Right lobe of liver (tissue), 6 donors: ENCODE measurements at regions not wholly inside any gene's neighbourhood (a gene's known extent, or its start where the extent isn't known, plus 50 kb on each side); places are given as distances from the start of the nearest gene placed in this dataset.

Experiments used
- ATAC-seq, 4 donors: fragments of 200-7000 bp; cut with Tn5 transposase; one replicate each; pipeline ENCODE4 v1.9.1; 2020; ENCODE audit warnings: mild to moderate bottlenecking in 4 of 4, moderate library complexity in 4 of 4
- DNase-seq, 3 donors: peaks; one replicate each; pipeline ENCODE4 v3.0.0-alpha.2; 2020
- H3K27ac ChIP-seq, 3 donors: fragments of 200-600 bp; one replicate each; pipeline ENCODE4 v1.8.0; 2022
- H3K27me3 ChIP-seq, 2 donors: fragments of 200-600 bp; one replicate each; pipeline ENCODE4 v1.8.0; 2022
- H3K36me3 ChIP-seq, 4 donors: fragments of 200-600 bp; sonication (generic) in 1 of 4; one replicate each; pipeline versions ENCODE4 v1.5.1 to v1.8.0; 2017 to 2022; ENCODE audit warnings: control low read depth in 1 of 4
- H3K4me1 ChIP-seq, 4 donors: fragments of 200-600 bp; sonication (generic) in 1 of 4; one replicate each; pipeline versions ENCODE4 v1.5.1 to v1.8.0; 2017 to 2022; ENCODE audit warnings: control low read depth in 1 of 4
- H3K4me3 ChIP-seq, 3 donors: fragments of 200-600 bp; one replicate each; pipeline ENCODE4 v1.8.0; 2022
- H3K9me3 ChIP-seq, 4 donors: fragments of 200-600 bp; sonication (generic) in 1 of 4; one replicate each; pipeline versions ENCODE4 v1.5.1 to v1.8.0; 2017 to 2022; ENCODE audit warnings: control low read depth in 1 of 4
- CTCF ChIP-seq, 4 donors: fragments of 200-600 bp in 3 of 4; fragments of 450-650 bp in 1 of 4; IDR thresholded peaks; one replicate each; pipeline versions ENCODE4 v1.5.1 to v1.8.0; 2016 to 2022; ENCODE audit warnings: antibody characterized with exemption in 4 of 4, mild to moderate bottlenecking in 2 of 4
- POLR2A ChIP-seq: fragments of 450-650 bp; IDR thresholded peaks from one replicate; pipeline ENCODE4 v1.6.1; 2017; ENCODE audit warnings: antibody characterized with exemption, mild to moderate bottlenecking
- WGBS: methylation state at CpG from one replicate; pipeline ENCODE4 v1.1.6; 2018; ENCODE audit warnings: low coverage, low lambda C conversion rate; ENCODE audit not compliant: insufficient coverage; ENCODE audit errors: missing lambda C conversion rate; 5-methylcytosine and 5-hydroxymethylcytosine counted together
- intact Hi-C, 2 donors: fragments of 100-400 bp; cut with DNase I; formaldehyde crosslinking; loops; one replicate each; pipeline versions ENCODE4 v1.11.2 to v1.14.1; 2022
- donor health status: DM: no; HTN: yes; CAD: no.
- donor health status: DM: no; HTN: no; CAD: no.
- donor health status: DM: no; HTN: no; CAD: no.
- donor health status: DM: no; HTN: yes; CAD: no.
- donor health status: DM: no; HTN: yes; CAD: no.

GRCh38 chr16:65954446-65954845, 412.0 kb upstream of the CDH5 start:
- intact Hi-C loops: no loop called here
- DNase-seq (no peak), ATAC-seq (no peak)
- Histone ChIP-seq H3K4me1 (peaks cover 0 to 4% (median 0%) of the 10 kb centered on the region in 4 donors), H3K9me3 (no peaks in the 10 kb centered on the region), H3K36me3 (no peaks in the 10 kb centered on the region), H3K27ac (no peak overlapping the region), H3K27me3 (no peaks in the 10 kb centered on the region), H3K4me3 (no peak overlapping the region)
- no peak for TF ChIP-seq POLR2A
- TF ChIP-seq CTCF (IDR thresholded peaks at IDR 0.05): no peak
- 94% methylated on average over 2 of the region's 2 CpGs for WGBS

GRCh38 chr16:65950211-65950610, 416.3 kb upstream of the CDH5 start:
- no peak overlapping the region for H3K27ac ChIP-seq
- no peaks in the 10 kb centered on the region for H3K36me3 ChIP-seq
- H3K9me3 ChIP-seq: no peaks in the 10 kb centered on the region
- no peak for ATAC-seq
- TF ChIP-seq POLR2A: no peak
- TF ChIP-seq CTCF (IDR thresholded peaks at IDR 0.05): no peak
- intact Hi-C loops: no loop called here
- H3K4me1 ChIP-seq: peaks cover 0 to 7% (median 3%) of the 10 kb centered on the region in 4 donors
- no peak overlapping the region for H3K4me3 ChIP-seq
- no peak for DNase-seq
- WGBS: 68% methylated on average over 3 of the region's 3 CpGs
- no peaks in the 10 kb centered on the region for H3K27me3 ChIP-seq

GRCh38 chr16:65948361-65948760, 418.1 kb upstream of the CDH5 start:
- WGBS: 68% methylated on average over 3 of the region's 9 CpGs
- intact Hi-C loops: no loop called here
- Histone ChIP-seq H3K27ac (no peak overlapping the region), H3K36me3 (no peaks in the 10 kb centered on the region), H3K4me1 (peaks cover 0 to 9% (median 3%) of the 10 kb centered on the region in 4 donors), H3K4me3 (no peak overlapping the region), H3K27me3 (no peaks in the 10 kb centered on the region), H3K9me3 (no peaks in the 10 kb centered on the region)
- DNase-seq (no peak), ATAC-seq (no peak)
- TF ChIP-seq CTCF (IDR thresholded peaks at IDR 0.05) (no peak), POLR2A (no peak)

GRCh38 chr16:65947951-65948350, 418.5 kb upstream of the CDH5 start:
- WGBS: 89% methylated on average over 4 of the region's 4 CpGs
- ATAC-seq (no peak), DNase-seq (no peak)
- Histone ChIP-seq H3K36me3 (no peaks in the 10 kb centered on the region), H3K9me3 (no peaks in the 10 kb centered on the region), H3K27me3 (no peaks in the 10 kb centered on the region), H3K4me3 (no peak overlapping the region), H3K27ac (no peak overlapping the region), H3K4me1 (peaks cover 0 to 9% (median 3%) of the 10 kb centered on the region in 4 donors)
- no peak for TF ChIP-seq CTCF (IDR thresholded peaks at IDR 0.05)
- TF ChIP-seq POLR2A: no peak
- intact Hi-C loops: no loop called here

- peaks cover 0 to 9% (median 3%) of the 10 kb centered on the region in 4 donors for H3K4me1 ChIP-seq
- H3K27me3 ChIP-seq: no peaks in the 10 kb centered on the region
- H3K36me3 ChIP-seq: no peaks in the 10 kb centered on the region
- peak overlapping the region in 2 of 3 donors; percentile 61 to 74 for H3K27ac ChIP-seq
- WGBS: 27% methylated on average over 2 of the region's 2 CpGs
- TF ChIP-seq POLR2A (no peak), CTCF (IDR thresholded peaks at IDR 0.05) (peak in 1 of 4 donors; percentile 29)
- intact Hi-C loops: no loop called here
- H3K9me3 ChIP-seq: no peaks in the 10 kb centered on the region
- ATAC-seq (peak; percentile 96 to 99 (median 97)), DNase-seq (peak; percentile 66 to 90 (median 80))
- H3K4me3 ChIP-seq: no peak overlapping the region
Measured at GRCh38 chr16:65945493-65945892, 421.0 kb upstream of the CDH5 start.
